SKM-1 treated with dmso at 0.1 percent for 144 hours (cell line): ENCODE measurements at regions not wholly inside any gene's neighbourhood (a gene's known extent, or its start where the extent isn't known, plus 50 kb on each side); places are given as distances from the start of the nearest gene placed in this dataset.
"Not testable (repeated sequence)": the region's sequence is repeated elsewhere in the genome, so short reads cannot be mapped to it uniquely, and the experiment has no call there.

Experiments used
- DNase-seq: peaks from one replicate; lab custom pipeline; 2025; ENCODE audit not compliant: unreplicated experiment; lab: John Stamatoyannopoulos, UW

GRCh38 chr2:132068407-132068806, 93.3 kb downstream of the ANKRD30BL start:
- not testable (repeated sequence) for DNase-seq

GRCh38 chr2:132065391-132065790, 96.4 kb downstream of the ANKRD30BL start:
- DNase-seq = not testable (repeated sequence)

GRCh38 chr2:132039609-132040236, 122.0 kb downstream of the ANKRD30BL start:
- DNase-seq = not testable (repeated sequence)

- not testable (repeated sequence) for DNase-seq
Observed at GRCh38 chr2:132038883-132039235, 122.9 kb downstream of the ANKRD30BL start.

- DNase-seq = no peak
Observed at GRCh38 chr2:132038179-132038882, 123.4 kb downstream of the ANKRD30BL start.

GRCh38 chr2:132037527-132038178, 124.1 kb downstream of the ANKRD30BL start:
- DNase-seq = no peak

- peak; percentile 11 for DNase-seq
Observed at GRCh38 chr2:132034646-132035045, 127.1 kb downstream of the ANKRD30BL start.

- no peak for DNase-seq
Observed at GRCh38 chr2:132033949-132034348, 127.8 kb downstream of the ANKRD30BL start.

- DNase-seq = no peak
Observed at GRCh38 chr2:132033365-132033764, 128.4 kb downstream of the ANKRD30BL start.

- DNase-seq = not testable (repeated sequence)
Observed at GRCh38 chr2:132012046-132012445, 149.7 kb downstream of the ANKRD30BL start.

GRCh38 chr2:132009874-132010521, 151.8 kb downstream of the ANKRD30BL start:
- no peak for DNase-seq

GRCh38 chr2:132009177-132009873, 152.4 kb downstream of the ANKRD30BL start:
- no peak for DNase-seq

GRCh38 chr2:131990751-131991150, 171.0 kb downstream of the ANKRD30BL start:
- not testable (repeated sequence) for DNase-seq

- not testable (repeated sequence) for DNase-seq
Observed at GRCh38 chr2:131966671-131967070, 195.1 kb downstream of the ANKRD30BL start.

GRCh38 chr2:131966256-131966655, 195.5 kb downstream of the ANKRD30BL start:
- DNase-seq = no peak

- not testable (repeated sequence) for DNase-seq
Observed at GRCh38 chr2:131958019-131958609, 203.6 kb downstream of the ANKRD30BL start.

GRCh38 chr2:131948641-131949040, 213.1 kb downstream of the ANKRD30BL start:
- DNase-seq = not testable (repeated sequence)

- DNase-seq = peak; percentile 50
Observed at GRCh38 chr2:131923287-131923686, 238.5 kb downstream of the ANKRD30BL start.

- DNase-seq = peak; percentile 2
Observed at GRCh38 chr2:131922854-131923253, 238.9 kb downstream of the ANKRD30BL start.
